ENCODE measurements at regions not wholly inside any gene's neighbourhood (a gene's known extent, or its start where the extent isn't known, plus 50 kb on each side); places are given as distances from the start of the nearest gene placed in this dataset.

DNA sequence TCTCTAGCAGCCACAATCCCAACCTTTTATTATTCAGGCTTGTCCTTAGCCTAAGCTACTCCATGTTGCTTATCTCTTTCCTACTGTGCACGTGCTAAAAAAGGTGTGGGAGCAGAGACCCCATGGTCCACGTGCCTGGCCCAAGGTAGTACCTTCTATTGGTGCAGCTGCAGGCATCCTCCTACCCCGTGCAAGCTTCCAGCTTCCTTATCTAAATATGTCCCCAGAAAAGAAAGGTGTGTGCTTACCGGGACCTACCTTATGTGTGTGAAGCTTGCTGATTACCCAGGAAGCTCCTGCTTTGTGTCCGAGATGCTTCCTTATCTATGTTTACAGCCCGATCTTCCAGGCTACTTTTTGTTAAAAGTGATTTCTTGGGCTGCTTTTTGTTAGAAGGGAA lies 2382.4 kb downstream of the PCDH9 start:
- DNase-seq, result no peak

GRCh38 chr13:64845110-64845509 lies 2385.0 kb downstream of the PCDH9 start:
- DNase-seq, result no peak

- DNase-seq, result no peak
Measured at GRCh38 chr13:64819081-64819480, 2411.1 kb downstream of the PCDH9 start.

DNA sequence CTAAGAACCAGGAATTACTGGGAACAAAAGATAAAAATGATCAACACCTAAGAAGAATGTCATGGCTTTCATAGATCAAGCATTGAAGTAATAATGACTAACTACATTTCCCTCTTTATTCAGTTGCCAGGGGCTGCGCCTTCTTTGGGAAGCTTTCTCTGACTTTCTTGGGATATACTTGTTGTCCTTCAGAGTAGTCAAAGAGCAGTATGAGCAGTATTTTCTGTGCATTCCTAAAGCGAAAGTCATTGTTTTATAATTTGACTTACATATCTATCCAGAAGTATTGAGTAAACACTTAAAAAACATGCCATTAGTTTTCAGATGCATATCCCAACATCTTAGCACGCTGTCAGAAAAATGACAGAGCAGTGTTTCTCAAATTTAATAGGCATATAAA lies 2412.4 kb downstream of the PCDH9 start:
- no peak for DNase-seq

- DNase-seq, result no peak
Measured at GRCh38 chr13:64810750-64811149, 2419.4 kb downstream of the PCDH9 start.

DNA sequence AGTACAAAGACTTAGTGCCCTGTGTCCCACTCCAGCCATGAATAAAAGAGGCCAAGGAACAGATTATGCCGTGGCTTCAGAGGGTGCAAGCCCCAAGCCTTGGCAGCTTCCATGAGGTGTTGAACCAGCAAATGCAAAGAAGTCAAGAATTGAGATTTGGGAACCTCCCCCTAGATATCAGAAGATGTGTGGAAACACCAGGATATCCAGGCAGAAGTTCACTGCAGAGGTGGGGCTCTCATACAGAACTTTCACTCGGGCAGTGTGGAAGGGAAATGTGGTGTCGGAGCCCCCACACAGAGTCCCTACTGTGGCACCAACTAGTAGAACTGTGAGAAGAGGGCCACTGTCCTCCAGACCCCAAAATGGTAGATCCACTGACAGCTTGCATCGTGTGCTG lies 2421.4 kb downstream of the PCDH9 start:
- no peak for DNase-seq

GRCh38 chr13:64801768-64802167 lies 2428.4 kb downstream of the PCDH9 start:
- DNase-seq, result peak; percentile 58

DNA sequence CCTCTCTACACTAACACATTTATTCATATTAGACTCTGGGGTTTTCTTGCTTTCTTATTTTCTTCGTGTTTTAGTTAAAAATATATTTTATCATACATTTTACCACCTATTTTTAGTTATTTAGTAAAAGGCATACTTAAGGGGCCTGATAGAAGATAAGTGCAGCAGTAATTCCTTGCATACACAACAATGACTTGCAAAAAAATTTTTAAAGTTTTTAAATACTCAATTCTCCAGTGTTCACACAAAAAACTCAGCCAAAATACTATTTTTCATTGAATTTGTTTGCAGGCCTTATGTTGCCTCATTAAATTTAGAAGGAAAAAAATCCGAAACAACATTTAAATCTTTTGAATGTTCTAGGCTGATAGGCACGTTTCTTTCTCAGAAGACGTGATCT lies 2431.7 kb downstream of the PCDH9 start:
- DNase-seq, result no peak

- DNase-seq, result no peak
Measured at GRCh38 chr13:64793592-64793991, 2436.5 kb downstream of the PCDH9 start.

GRCh38 chr13:64793131-64793530 lies 2437.0 kb downstream of the PCDH9 start:
- no peak for DNase-seq

DNA sequence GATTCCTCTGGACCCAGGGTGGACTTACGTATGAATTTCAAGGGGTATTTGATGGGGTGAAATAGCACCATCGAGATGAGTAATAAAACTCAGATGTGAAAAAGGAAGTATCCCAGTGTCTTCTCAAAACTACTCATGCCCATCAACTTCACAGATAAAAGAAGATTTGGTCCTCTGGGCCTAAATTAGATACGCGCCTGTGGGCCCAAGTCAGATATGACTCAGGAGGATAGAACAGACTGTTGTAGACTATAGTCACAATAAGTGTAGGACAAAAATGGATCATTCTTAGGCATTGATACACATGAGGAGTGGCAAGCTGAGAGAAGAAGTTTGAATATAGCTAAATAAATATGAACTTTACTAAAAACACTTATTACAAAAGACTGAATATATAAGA lies 2438.8 kb downstream of the PCDH9 start:
- DNase-seq, result no peak

DNA sequence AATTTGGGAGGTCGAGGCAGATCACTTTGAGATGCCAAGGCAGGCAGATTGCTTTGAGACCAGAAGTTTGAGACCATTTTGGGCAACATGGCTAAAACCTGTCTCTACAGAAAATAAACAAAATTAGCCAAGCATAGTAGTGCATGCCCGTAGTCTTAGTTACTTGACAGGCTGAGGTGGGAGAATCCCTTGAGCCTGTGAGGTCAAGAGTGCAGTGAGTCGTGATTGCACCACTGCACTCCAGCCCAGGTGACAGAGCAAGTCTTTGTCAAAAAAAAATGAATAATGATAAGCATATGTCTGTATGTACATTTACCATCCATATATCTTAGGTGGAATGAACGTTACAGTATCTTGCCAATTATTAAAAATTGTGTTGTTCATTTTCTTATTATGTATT lies 2447.7 kb downstream of the PCDH9 start:
- no peak for DNase-seq

GRCh38 chr13:64778002-64778401 lies 2452.1 kb downstream of the PCDH9 start:
- DNase-seq, result no peak

DNA sequence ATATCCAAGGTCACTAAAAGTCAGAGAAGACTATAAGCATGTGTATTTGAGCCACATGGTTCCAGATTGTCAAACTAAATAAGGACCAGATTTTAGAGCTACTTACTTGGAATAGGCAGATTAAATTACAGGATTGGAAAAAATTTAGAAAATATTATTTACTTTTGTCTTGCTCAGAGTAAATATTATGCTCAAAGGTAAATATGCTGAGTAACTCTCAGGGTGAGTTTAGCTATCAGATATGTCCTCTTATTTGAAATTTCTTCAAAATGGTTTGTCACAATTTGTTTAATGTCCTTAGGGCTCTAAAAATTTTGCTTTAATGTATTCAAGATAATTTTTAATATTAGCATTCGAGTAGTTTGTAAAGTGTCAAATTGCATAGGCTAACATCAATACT lies 2455.2 kb downstream of the PCDH9 start:
- DNase-seq, result no peak

- DNase-seq, result no peak
Measured at GRCh38 chr13:64770743-64771142, 2459.4 kb downstream of the PCDH9 start.

- DNase-seq, result no peak
Measured at GRCh38 chr13:64767054-64767453, 2463.1 kb downstream of the PCDH9 start.

DNA sequence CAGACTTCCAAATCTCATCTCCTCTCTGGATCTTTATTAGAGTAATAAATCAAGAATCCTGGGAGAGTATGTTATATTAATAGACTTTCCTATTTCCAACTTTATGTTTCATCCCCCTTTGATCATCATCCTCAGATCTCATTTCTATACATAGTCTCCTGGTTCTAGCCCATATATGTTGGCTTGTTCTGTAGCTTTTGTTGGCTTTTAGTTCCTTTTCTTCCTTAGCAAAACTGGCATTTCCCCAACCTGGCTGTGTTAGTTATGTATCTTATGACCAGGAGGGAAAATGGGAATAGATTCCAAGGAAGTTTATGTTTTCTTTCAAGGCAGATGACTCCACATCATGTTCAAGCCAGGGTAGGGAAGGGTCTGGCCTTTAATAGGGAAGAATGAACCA lies 2464.5 kb downstream of the PCDH9 start:
- DNase-seq, result no peak

GRCh38 chr13:64758521-64759244 lies 2471.5 kb downstream of the PCDH9 start:
- no peak for DNase-seq

- no peak for DNase-seq
Measured at GRCh38 chr13:64756621-64757020, 2473.5 kb downstream of the PCDH9 start.

GRCh38 chr13:64755961-64756360 lies 2474.2 kb downstream of the PCDH9 start:
- no peak for DNase-seq

DNA sequence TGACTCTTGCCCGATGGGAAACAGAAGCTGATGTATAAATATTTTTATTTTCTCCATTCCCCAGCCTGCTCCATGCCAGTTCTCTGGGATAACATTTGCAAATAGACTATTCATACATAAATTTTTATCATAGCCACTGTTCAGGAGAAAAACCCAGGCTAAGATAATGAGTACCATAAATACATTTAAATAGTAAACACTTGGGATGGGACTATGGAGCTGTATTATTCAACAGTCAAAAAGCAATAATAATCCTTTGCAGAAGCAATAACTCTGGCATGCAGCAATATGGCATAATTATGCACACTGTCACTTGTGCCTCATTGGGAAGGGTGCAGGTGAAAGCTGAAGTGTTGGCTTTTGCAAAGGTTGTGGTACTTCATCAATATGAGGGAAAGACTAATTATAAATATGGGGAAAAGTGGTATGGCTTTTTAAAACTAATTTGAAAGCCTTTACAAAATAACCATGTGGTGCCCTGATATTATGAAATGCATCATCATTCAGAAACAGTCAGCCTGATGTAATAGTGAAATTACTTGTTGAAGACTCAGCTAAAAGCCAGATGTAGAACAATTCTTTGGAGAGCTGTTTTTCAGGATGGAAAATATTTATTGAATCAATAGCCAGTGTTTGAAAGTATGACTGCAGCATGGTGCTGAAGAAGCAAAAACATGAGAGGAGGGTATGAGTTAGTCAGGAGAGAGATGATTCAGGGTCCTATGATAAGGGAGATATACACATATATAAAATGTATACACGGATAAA lies 2476.7 kb downstream of the PCDH9 start:
- no peak for DNase-seq

DNA sequence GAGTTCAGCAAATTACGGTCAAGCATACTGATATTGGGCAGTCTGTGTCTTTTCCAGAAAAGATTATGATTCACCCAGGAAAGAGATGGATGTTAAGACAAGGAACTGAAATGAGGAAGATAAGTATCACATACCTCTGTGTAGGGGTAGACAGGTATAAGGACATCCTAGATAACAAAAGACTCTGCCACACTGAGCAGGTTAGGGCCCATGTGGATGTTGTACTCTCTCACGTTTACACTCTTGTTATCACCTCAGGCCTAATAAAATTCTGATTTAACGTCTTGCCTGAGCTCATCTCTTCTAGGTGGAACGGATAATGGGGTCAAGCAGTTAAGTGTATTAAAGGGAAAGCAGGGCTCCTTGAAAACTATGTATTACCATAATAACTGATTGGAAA lies 2480.8 kb downstream of the PCDH9 start:
- DNase-seq, result no peak

- DNase-seq, result no peak
Measured at GRCh38 chr13:64746845-64747244, 2483.3 kb downstream of the PCDH9 start.

DNA sequence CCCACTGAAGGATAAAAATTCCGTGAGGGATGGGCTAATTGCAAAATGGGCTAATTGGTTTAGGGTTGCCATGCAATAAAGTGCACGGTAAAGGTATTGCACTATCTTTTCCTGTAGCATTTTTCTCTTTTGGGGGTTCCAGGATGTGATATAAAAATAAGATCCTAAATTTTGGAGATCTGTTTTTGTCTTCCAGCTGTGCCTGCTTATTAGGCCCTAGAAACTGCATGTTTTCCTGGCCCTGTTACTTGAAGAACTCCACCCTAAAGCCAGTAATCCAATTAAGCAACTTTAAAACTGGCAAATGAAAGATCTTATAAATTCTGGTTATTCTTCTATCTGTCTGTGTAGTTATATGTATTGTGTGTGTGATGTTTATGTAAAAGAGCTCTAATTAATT lies 2489.6 kb downstream of the PCDH9 start:
- no peak for DNase-seq

DNA sequence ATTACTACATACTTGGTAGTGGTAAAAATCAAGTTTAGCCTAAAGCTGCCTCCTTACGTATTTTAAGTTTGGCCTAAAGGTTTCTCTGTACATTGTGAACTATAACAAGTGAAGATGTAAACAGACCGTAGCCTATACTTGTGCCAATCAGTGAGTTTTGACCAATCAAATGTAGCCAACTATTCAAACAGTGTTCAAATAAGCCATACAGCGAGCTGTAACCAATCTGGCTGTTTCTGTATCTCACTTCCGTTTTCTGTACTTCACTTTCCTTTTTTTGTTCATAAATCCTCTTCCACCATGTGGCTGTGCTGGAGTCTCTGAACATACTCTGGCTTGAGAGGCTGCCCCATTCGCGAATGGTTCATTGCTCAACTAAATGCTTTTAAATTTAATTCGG lies 2504.6 kb downstream of the PCDH9 start:
- no peak for DNase-seq
